IMR-90 (cell line): ENCODE measurements at regions not wholly inside any gene's neighbourhood (a gene's known extent, or its start where the extent isn't known, plus 50 kb on each side); places are given as distances from the start of the nearest gene placed in this dataset.

Source experiments
- ATAC-seq: fragments of 200-7000 bp; cut with Tn5 transposase; 2 replicates; pipeline ENCODE4 v1.9.1; 2020; ENCODE audit warnings: low read depth, mild to moderate bottlenecking, moderate library complexity
- BruUV-seq: library from RNA; stranded (reverse); fragments of 400-500 nt; replicated peaks from 2 replicates; lab custom pipeline; 2021; lab: Mats Ljungman, UMichigan
- CTCF ChIA-PET: fragments of 300-600 bp; formaldehyde crosslinking; extraction: SDS; loops from one replicate; lab custom pipeline; 2021; ENCODE audit warnings: antibody characterized with exemption; lab: Yijun Ruan, JAX
- POLR2A ChIA-PET: fragments of 300-600 bp; sonication (Branson Sonifier 250); formaldehyde crosslinking; loops from one replicate; lab custom pipeline; 2022; ENCODE audit warnings: antibody characterized with exemption; ENCODE audit not compliant: unreplicated experiment; lab: Charles Lee
- DNase-seq: peaks from one replicate; pipeline ENCODE4 v3.0.0; 2013
- H2AFZ ChIP-seq: replicated peaks from 2 replicates; pipeline ENCODE3; 2013; ENCODE audit warnings: low read length, mild to moderate bottlenecking; ENCODE audit not compliant: poor library complexity
- H2AK5ac ChIP-seq: 2 replicates; pipeline ENCODE4 v1.6.1; 2013; ENCODE audit warnings: low read depth, low read length, inconsistent platforms
- H2AK9ac ChIP-seq: replicated peaks from 2 replicates; pipeline ENCODE3; 2013; ENCODE audit warnings: mild to moderate bottlenecking, low read depth, low read length, moderate library complexity; ENCODE audit not compliant: poor library complexity
- H2BK120ac ChIP-seq: 2 replicates; pipeline ENCODE4 v1.6.1; 2013; ENCODE audit warnings: low read depth, low read length, inconsistent platforms
- H2BK15ac ChIP-seq: 3 replicates; pipeline ENCODE4 v1.6.1; 2013; ENCODE audit warnings: low read depth, low read length, inconsistent platforms
- H2BK20ac ChIP-seq: 2 replicates; pipeline ENCODE4 v1.6.1; 2013; ENCODE audit warnings: low read depth, mild to moderate bottlenecking, inconsistent platforms, low read length, moderate library complexity
- H2BK5ac ChIP-seq: 2 replicates; pipeline ENCODE4 v1.6.1; 2013; ENCODE audit warnings: mild to moderate bottlenecking, low read depth, low read length, inconsistent platforms; ENCODE audit not compliant: poor library complexity, severe bottlenecking
- H3K14ac ChIP-seq: replicated peaks from 2 replicates; pipeline ENCODE4 v1.6.1; 2013; ENCODE audit warnings: low read depth, low read length, inconsistent platforms
- H3K18ac ChIP-seq: 2 replicates; pipeline ENCODE4 v1.6.1; 2013; ENCODE audit warnings: low read depth, low read length, control low read depth
- H3K23ac ChIP-seq: 2 replicates; pipeline ENCODE4 v1.6.1; 2013; ENCODE audit warnings: low read depth, low read length, inconsistent platforms
- H3K27ac ChIP-seq: 2 replicates; pipeline ENCODE4 v1.5.1; 2013; ENCODE audit warnings: mild to moderate bottlenecking, control low read depth, low read length; ENCODE audit not compliant: insufficient read depth
- H3K27me3 ChIP-seq: 2 replicates; pipeline ENCODE4 v1.6.1; 2013; ENCODE audit warnings: low read length; ENCODE audit not compliant: control insufficient read depth, insufficient read depth
- H3K36me3 ChIP-seq: 2 replicates; pipeline ENCODE4 v1.6.1; 2013; ENCODE audit warnings: low read length, mixed read lengths; ENCODE audit not compliant: control insufficient read depth, insufficient read depth
- H3K4ac ChIP-seq: 2 replicates; pipeline ENCODE4 v1.6.1; 2013; ENCODE audit warnings: low read depth, low read length, inconsistent platforms
- H3K4me1 ChIP-seq: 2 replicates; pipeline ENCODE4 v1.6.1; 2013; ENCODE audit warnings: low read length, mixed read lengths; ENCODE audit not compliant: control insufficient read depth, insufficient read depth
- H3K4me2 ChIP-seq: 2 replicates; pipeline ENCODE4 v1.6.1; 2013; ENCODE audit warnings: low read depth, mild to moderate bottlenecking, control low read depth, low read length, moderate library complexity
- H3K4me3 ChIP-seq: 2 replicates; pipeline ENCODE4 v1.5.1; 2013; ENCODE audit warnings: low read depth, mild to moderate bottlenecking, control low read depth, low read length, moderate library complexity; ENCODE audit not compliant: insufficient read depth
- H3K56ac ChIP-seq: 2 replicates; pipeline ENCODE4 v1.6.1; 2013; ENCODE audit warnings: low read length, inconsistent platforms; ENCODE audit not compliant: insufficient read depth; ENCODE audit errors: extremely low read depth
- H3K79me1 ChIP-seq, 2 experiments: 2 replicates each; pipeline ENCODE4 v1.6.1; 2013; ENCODE audit warnings: low read length in 2 of 2, inconsistent platforms in 1 of 2, low read depth in 1 of 2
- H3K9ac ChIP-seq: 2 replicates; pipeline ENCODE4 v1.6.1; 2013; ENCODE audit warnings: low read depth, low read length, control low read depth
- H3K9me1 ChIP-seq: 2 replicates; pipeline ENCODE4 v1.6.1; 2013; ENCODE audit warnings: low read length, inconsistent platforms; ENCODE audit not compliant: insufficient read depth
- H3K9me3 ChIP-seq: 2 replicates; pipeline ENCODE4 v1.6.1; 2013; ENCODE audit warnings: low read length; ENCODE audit not compliant: control insufficient read depth, insufficient read depth
- H4K20me1 ChIP-seq: 2 replicates; pipeline ENCODE4 v1.6.1; 2013; ENCODE audit warnings: low read length, inconsistent platforms; ENCODE audit not compliant: insufficient read depth
- H4K5ac ChIP-seq: 2 replicates; pipeline ENCODE4 v1.6.1; 2013; ENCODE audit warnings: mild to moderate bottlenecking, low read depth, low read length, control low read depth
- H4K8ac ChIP-seq, 2 experiments: 2 replicates each; pipeline ENCODE4 v1.6.1; 2013; ENCODE audit warnings: low read depth in 2 of 2, low read length in 2 of 2, control low read depth in 1 of 2, inconsistent platforms in 1 of 2
- H4K91ac ChIP-seq: 2 replicates; pipeline ENCODE4 v1.6.1; 2013; ENCODE audit warnings: low read depth, low read length, inconsistent platforms; ENCODE audit not compliant: insufficient read depth
- CHD1 ChIP-seq: IDR thresholded peaks from 2 replicates; pipeline ENCODE4 v1.6.1; 2012; ENCODE audit warnings: low read depth, low read length, improper control_type of control experiment
- WGBS, 2 experiments: methylation state at CpG; one replicate each; pipeline versions ENCODE4 v1.1.5 to v1.1.7; 2013; ENCODE audit warnings: missing lambda C conversion rate in 2 of 2; ENCODE audit not compliant: insufficient read length in 1 of 2; ENCODE audit errors: extremely low coverage in 2 of 2; 5-methylcytosine and 5-hydroxymethylcytosine counted together
- dilution Hi-C: fragments of 300-500 bp; cut with HindIII; formaldehyde crosslinking; loops from one replicate; pipeline ENCODE4 v1.14.3; 2018; ENCODE audit warnings: low sequenced_read_pairs; ENCODE audit not compliant: unreplicated experiment
- in situ Hi-C: fragments of 300-500 bp; cut with MboI; formaldehyde crosslinking; loops from 3 replicates; pipeline ENCODE4 v1.14.3; 2019; ENCODE audit warnings: low sequenced_read_pairs, inconsistent platforms, mixed read lengths
- intact Hi-C: fragments of 100-400 bp; cut with micrococcal nuclease; formaldehyde crosslinking; loops from 2 replicates; pipeline ENCODE4 v1.10.0; 2022

DNA sequence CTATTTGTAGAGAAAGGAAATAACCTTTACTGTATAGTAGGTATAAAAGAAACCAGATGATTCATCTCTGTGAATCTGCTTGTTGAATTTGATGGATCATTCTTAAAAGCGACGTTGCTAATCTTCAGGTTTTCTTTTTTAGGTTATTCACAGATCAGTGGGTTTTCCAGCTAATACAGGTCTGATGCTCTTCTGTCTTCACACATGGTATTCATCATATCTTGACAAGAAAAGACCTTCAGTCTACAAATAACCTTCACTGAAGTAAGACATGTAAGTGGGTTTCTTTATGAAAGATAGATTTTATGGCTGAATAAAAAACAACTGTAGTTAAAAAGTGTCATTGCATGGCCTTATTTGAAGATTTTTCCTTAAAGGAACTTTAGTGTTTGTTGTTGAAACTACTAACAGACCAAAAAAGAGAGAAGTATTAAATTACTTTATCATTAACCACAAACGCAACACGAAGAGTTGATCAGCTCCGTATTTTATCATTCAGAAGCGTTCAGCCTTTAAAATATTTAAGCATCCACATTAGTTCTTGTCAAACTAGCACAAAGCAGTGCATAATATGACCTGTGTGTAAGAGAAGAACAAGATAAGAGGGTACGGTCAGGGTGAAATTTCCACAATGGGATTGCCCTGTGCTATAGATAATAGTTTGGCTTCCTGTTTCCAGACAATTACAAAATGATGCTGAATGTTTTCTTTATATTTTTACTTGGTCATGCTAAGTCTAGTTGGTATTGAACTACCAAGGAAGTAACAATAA lies 299.5 kb downstream of the MZT1 start:
- H4K20me1 ChIP-seq = no peaks in the 10 kb centered on the region
- no peak overlapping the region for H2AK5ac ChIP-seq
- no peak overlapping the region for H4K5ac ChIP-seq
- no peak overlapping the region for H2BK120ac ChIP-seq
- no peak overlapping the region for H4K91ac ChIP-seq
- no peak overlapping the region for H3K56ac ChIP-seq
- no peak overlapping the region for H3K18ac ChIP-seq
- no peak for ATAC-seq
- in situ Hi-C loops = no loop called here
- H2AK9ac ChIP-seq = no peak overlapping the region
- H3K4me2 ChIP-seq = no peak overlapping the region
- TF ChIP-seq CHD1 = no peak
- no peak overlapping the region for H2BK20ac ChIP-seq
- no peak overlapping the region for H3K14ac ChIP-seq
- no TSS peak for BruUV-seq
- dilution Hi-C loops = no loop called here
- no peak overlapping the region for H2BK15ac ChIP-seq
- ChIA-PET CTCF (no interaction called here), POLR2A (no interaction called here)
- H3K9me3 ChIP-seq = no peaks in the 10 kb centered on the region
- H3K9ac ChIP-seq = no peak overlapping the region
- H3K23ac ChIP-seq = no peak overlapping the region
- no peaks in the 10 kb centered on the region for H3K4me1 ChIP-seq
- H2BK5ac ChIP-seq = no peak overlapping the region
- H3K27me3 ChIP-seq = no peaks in the 10 kb centered on the region
- no peaks in the 10 kb centered on the region for H3K79me1 ChIP-seq
- WGBS, 2 experiments = no CpG with 5 or more reads among the region's 7 CpGs
- no peak overlapping the region for H4K8ac ChIP-seq
- H3K27ac ChIP-seq = no peak overlapping the region
- no peak overlapping the region for H3K4ac ChIP-seq
- H3K4me3 ChIP-seq = no peak overlapping the region
- H3K9me1 ChIP-seq = no peaks in the 10 kb centered on the region
- no peak for DNase-seq
- intact Hi-C loops = no loop called here
- H3K36me3 ChIP-seq = no peaks in the 10 kb centered on the region
- no peak overlapping the region for H2AFZ ChIP-seq
